HG03457 (cell line): ENCODE measurements at regions not wholly inside any gene's neighbourhood (a gene's known extent, or its start where the extent isn't known, plus 50 kb on each side); places are given as distances from the start of the nearest gene placed in this dataset.

ENCODE experiments used
- ATAC-seq: cut with Tn5 transposase; IDR thresholded peaks from one replicate; pipeline ENCODE4 v1.9.1; 2021; ENCODE audit warnings: moderate number of reproducible peaks; ENCODE audit not compliant: unreplicated experiment

DNA sequence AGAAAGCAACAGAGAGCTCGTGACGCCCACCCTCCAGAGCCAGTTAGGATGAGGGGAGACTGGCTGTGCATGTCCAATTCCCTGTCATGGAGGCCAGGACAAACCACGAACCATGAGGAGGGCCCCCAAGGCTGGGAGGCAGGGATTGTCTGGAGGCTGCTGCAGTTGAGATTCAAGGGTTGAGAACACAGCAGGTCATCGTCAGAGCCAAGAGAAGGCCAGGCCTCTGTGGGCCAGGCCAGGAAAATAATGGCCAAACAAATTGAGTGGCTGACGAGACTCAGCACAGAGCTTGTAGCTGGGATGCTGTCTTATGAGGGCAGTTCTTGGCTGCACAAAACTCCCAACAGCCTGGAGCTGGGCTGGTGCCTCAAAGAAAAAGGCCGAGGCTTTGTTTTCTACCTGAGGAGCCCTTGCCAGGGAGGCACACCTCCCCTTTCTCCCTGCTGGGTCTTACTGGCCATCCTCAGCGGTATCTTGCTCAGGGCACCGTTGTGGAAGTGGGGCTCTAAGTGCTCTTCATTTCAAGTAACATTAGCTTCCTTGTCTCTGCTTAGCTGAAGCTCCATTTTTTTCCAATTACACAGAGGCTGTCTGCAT, 665.9 kb downstream of the BCL11B start:
- ATAC-seq, result no peak

DNA sequence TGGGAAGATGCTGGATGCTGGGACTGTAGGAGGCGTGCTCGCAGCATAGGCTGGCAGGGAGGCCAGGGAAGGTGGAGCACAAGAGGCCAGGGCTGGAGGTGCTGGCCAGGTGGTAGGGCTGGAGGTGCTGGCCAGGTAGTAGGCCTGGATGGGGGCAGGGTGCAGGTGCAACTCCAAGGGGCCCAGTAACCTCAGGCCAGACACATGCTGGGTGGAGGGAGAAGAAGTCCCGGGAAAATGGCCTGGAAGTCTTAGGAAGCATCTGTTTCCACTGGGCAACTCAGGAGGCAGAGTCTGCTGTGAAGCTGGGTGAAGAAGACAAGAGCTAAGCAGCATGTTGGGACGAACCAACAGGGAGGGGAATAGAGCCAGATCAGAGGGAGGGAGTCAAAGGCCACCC, 665.2 kb downstream of the BCL11B start:
- ATAC-seq, result no peak

DNA sequence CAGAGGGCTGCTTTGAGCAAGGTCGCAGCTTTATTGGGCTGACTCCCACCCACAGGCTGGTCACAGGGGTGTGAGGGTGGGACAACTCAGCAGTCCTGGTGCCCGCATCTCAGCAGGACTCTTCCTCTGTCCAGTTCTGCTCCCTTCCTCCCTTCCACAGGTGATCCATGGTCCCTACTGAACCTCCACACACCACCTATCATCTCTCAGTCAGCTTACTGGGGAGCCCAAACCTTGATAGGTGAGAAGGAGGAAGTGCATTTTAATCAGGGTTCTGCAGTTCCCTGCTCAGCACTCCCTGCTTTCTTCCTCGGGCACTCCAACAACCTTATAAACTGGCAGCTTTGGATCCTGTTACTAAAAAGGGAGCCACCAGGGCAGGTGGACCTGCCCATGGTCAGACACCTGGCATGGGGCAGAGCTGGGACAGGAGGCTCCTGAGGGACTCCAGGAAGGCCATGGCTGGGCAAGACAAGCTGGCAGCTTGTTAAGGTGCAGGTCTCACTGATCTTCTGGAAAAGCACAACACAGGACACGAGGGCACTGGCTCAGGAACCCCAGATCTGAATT, 664.6 kb downstream of the BCL11B start:
- no peak for ATAC-seq

DNA sequence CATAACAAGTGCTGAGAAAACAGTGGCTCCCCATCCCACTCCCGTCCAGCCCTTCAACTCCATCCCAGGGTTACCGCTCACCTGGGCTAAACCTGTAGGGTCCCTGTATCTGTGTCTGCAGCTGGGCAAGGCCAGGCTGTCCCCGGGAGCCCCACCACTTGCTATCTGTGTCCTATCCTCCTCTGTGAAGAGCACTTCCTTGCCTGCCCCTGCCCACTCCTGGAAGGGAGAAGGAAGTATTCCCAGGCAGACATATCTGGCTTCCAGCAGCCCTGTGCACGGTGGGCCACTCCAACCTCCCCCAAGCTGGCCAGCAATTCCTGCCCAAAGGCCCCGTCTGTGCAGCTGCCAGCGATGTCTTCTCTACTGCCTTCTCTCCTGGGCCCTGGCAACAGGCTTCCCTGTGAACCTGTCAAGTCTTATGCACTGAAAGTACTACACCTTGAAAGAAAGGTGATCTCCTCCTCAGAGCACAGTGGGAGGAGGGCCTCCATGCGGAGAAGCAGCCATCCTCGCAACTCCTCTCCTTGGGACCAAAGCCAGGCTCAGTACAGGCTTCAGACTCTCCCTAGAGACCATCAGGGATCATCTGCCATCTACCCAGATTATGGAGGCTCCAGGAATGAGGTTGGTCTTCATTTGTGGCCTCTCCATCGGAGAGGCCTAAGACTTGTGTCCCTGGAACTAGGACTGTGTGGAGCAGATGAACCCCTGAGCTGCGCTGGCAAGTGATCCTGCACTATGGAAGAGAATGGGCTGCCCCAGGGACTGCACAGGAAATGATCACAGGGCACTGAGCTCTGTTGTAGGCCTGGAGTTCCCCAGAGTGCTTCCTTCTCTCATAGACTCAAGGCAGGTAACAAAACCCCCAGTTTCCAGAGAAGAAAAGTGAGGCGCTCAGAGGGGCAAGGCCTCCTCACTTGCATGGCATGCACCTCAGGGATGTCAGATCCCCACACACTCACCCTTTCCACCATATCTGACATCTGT, 663.6 kb downstream of the BCL11B start:
- no peak for ATAC-seq

DNA sequence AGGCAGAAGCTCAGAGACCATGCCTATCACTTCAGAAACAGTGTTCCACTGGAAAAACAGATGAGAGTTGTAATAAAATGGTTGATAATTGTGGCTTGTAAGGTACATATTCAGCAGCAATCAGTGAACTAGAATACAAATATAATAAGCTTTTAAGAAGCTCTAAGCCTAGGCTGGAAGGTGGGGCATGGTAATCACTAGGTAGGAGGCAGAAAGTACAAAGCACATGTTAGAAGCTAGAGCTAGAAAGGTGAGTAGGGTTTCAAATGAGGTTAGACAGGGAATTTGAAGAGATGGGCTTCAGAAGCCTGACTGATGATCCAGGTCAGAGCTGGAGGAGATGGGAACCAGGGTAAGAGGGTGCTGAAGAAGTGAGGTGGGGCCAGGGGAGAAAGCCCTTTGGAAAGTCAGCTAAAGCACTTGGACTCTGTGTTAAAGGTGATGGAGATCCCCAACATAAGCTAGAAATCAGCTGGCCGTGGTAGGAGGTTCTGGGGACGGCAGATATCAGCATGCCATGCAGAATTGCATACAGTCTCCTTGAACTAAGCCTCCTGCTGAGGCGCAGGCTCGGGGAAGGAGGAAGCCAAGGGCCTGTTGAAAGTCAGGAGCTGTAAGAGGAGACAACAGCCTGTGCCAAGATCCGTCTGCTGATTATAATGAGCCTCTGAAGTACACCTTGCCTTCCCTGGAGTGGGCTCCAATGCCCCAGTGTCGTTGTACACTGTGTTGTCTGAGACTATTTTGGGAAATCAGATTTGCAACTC, 659.4 kb downstream of the BCL11B start:
- no peak for ATAC-seq

DNA sequence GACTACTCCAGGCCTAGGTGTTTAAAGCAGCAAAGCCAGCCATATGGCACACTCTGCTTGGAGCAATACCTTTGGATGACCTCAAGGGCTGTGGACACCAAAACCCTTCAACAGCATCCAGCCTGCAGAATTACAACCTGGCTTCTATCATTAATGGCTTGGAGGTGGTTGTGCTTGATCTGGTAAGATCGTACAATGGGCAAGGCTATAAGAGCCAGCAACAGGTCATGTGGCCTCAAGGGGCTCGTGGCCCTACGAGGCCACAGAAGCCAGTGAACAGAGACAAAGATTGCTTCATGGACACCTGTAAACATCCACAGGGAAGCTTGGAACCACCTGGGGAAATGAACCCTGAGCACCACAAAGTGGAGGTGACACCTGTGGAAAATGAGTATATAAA, 657.3 kb downstream of the BCL11B start:
- no peak for ATAC-seq

DNA sequence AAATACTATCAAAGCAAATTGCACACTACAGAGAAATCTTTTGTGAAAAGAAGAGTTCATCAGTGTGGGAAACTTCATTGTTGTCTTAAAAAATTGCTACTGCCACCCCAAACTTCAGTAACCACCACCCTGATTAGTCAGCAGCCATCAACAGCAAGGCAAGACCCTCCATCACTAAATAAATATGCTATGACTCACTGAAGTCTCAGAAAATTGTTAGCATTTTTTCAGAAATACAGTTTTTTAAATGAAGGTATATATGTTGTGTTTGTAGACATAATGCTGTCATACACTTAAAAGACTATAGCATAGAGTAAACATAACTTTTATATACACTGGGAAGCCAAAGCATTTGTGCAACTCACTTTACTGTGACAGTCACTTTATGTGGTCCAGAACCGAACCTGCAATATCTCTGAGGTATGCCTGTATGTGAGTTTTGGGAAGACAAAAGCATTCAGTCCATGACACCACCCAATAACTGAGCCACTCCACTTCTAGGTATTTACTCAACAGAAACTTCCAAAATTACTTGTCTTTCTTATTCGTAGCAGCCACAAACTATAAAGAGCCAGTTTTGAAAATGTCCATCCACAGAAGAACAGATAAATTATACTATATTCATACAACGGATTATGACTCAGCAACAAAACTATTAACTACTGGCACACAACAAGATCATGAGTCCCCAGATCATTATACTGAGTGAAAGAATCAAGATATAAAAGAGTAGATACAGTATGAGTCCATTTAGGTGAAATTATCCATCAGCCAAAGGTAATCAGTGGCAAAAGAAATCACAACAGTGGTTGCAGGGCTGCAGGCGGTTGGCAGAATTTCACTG, 649.6 kb downstream of the BCL11B start:
- ATAC-seq, result no peak

DNA sequence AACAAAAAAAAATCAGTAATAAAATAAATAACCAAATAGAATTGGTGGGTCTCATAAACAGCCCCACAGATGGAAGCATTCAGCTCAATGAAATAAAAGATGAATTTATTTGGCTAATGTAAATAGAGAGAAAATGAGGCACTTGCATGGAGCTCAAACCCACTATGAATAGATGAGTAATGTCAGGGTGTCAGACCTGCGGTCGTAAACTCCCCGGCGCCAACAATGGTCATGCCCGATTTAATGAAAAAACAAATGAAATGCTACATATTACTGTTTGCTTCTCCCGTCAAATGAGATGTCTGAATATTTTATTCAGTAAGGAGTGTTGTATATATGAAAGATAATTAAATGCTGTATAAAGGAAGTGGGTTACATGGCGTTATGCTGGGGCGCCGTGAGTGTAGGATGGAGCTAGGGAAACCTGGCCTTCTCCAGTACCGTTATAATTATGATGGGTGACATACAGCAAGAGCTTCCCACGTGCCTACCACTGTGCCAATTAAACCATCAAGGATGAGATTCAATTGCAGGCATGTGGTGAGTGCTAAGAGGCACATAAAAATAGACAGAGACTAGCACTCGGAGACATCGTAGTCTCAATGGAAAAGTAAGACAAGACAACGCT, 648.1 kb downstream of the BCL11B start:
- ATAC-seq, result no peak

DNA sequence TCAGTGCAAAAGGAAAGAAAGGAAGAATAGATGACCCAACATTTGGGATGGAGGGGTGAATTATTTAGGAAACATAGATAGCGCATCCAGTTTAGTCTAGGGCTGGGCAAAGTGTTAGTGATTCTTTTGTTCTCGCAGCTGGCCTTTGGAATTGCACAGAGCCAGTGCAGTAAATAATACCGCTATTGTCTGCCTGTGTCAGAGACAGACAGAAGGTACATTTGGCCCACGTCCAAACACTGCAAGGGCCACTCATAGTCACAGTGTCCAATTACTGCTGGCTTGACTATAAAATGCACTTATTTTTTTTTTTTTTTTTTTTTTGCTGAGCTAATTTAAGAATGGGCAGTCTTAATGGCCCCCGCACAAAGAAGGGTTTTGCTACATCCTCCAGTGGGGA, 638.6 kb downstream of the BCL11B start:
- ATAC-seq, result no peak

DNA sequence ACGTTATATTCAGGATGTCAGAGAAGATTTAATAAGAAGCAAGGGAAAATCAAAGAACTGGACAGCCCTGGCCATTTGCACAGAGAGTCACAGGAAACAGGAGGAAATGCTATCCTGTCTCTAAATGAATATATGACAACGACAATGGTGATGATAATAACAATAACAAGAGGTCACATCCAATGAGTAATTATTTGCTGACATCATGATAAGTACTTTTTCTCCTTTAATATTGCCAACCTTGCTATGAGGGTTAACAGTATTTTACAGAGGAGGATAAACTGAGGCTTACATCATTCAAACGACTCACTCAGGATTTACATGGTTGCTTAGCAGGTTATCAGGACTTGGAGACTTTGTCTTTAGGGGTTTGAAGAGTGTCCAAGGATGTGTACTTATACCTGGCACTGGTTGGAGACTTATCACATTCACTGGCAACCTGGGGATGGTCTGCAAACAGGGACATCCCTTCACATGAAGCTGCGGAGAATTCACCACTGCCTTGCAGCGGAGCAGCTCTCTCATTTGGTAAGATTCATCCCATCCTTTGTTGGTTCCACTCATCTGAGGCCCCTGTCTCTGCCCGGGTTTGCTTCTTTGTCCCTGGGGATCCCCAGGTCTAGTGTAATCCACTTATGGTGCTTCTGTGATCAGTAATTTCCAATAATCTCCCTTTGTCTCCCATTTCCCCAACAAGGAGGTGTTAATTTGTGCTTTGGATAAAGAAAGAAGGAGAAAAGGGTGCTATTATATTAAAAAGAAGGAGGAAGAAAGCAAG, 637.8 kb downstream of the BCL11B start:
- no peak for ATAC-seq

DNA sequence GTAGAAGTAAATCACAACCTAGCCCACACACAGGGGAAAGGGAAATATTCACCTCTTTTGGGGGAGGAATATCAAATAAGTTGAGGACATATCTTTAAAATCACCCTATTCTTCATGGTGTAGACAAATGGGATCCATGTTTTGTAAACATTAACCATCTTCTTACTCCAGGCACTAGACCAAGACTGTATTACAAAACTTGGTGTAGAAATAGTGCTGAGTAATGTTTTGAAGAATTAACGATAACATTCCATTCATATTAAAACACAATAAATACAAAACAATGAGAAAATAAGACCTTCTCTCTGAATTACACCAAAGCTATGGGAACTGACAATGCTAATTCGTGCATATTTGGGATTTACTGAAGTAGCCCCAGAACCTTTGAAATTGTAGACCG, 633.6 kb downstream of the BCL11B start:
- no peak for ATAC-seq

DNA sequence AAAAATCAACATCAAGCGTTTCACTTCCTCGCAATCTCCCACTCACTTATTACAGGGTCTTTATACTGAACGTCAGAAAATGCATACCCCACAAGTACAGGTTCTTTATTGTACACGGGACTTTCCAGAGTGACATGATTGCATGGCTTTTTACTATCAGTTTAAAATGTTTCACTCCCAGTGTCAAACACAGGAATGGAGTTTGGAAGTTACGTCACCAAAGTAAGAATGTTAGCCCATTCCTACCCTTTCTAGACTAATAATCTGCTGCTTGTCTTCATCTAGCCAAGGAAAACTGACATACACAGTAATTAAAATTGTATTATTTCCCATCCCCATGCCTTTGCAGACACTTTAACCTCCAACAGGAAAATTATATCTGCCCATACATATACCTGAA, 624.2 kb downstream of the BCL11B start:
- no peak for ATAC-seq

DNA sequence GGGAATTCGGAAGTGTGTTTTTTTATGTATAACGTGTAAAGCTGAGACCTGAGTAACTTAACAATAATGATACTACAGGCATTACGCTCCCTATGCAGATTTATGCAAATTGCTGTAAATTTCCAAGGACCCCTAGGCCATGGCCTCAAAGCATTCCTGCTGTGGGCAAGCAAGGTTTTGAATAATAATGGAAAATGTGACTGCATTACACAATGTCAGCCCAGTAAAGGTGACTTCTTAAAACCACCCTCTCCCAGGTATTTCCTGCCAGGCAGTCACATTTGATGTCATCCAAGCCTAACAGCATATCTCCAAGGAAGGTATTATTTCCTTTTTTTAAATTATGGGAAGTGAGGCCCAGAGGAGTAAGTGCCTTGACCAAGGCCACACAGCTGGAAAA, 621.0 kb downstream of the BCL11B start:
- ATAC-seq, result no peak

DNA sequence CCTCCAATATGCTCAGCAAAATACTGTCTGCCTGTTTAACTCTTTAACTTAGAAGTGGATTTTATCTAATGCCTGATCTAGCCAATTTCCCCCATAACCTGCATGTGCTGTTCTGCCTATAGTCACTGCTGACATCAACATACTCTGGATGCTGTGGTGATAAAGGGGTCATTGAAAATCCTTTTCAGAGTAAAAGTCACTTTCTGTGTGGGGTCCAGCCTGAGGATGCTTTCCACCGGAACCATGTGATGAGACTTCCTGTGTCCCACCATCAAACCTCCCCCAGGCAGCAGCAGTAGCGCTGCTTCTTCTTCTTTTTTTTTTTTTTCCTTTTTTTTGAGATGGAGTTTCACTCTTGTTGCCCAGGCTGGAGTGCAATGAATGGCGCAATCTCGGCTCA, 607.0 kb downstream of the BCL11B start:
- ATAC-seq, result no peak

DNA sequence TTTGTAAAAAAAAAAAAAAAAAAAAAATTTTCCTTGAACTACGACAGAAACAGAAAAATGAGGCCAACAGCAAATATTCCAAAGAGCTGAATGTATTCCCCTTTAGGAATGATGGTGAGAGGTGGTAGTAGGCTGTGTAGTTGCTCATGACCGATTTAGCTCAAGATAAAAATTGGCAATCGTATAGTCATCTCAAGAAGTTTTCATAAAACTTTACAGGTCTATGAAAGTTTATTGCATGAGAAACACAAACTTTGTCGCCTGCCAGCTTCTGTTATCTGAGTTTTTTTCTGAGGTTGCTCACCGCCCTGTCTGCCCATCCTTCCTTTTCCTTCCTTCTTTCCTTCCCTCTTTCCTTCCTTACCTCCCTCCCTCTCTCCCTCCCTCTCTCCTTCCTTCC, 605.5 kb downstream of the BCL11B start:
- no peak for ATAC-seq

DNA sequence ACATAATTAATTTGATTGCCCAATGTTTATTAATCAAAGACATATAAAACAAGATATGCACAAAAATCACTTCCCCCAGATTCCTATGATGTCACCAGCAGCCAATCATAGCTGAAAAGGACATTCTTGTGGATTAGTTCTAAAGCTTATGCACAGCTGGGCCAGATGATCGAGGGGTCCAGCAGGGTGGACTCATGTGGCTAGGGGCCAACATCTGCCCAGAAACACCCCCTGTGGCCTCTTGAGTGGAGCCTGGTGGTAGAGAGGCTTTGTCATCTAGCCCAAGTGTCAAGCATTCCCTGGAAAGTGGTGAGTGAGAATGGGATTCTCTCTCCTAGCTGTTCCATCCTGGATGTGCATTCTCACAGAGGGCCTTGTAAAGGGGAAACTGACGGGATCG, 590.0 kb downstream of the BCL11B start:
- no peak for ATAC-seq

DNA sequence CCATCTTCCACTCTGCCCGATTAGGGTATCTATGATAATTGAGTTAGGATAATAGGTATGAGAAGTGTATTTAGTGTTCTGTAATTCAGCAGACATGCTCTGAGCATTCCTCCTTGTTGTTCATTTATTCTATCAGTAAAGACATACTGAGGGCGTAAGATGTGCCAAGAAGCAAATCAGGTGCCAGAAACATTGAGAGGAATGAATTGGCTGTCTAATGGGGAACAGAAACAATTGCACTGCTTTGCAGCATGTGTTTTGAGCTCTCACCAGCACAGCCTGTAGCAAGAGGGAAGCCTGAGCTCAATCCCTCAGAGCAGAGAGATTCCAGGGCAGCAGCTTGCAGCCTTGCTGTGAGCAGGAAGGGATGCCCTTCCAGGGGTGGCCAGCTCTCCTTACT, 589.3 kb downstream of the BCL11B start:
- no peak for ATAC-seq

DNA sequence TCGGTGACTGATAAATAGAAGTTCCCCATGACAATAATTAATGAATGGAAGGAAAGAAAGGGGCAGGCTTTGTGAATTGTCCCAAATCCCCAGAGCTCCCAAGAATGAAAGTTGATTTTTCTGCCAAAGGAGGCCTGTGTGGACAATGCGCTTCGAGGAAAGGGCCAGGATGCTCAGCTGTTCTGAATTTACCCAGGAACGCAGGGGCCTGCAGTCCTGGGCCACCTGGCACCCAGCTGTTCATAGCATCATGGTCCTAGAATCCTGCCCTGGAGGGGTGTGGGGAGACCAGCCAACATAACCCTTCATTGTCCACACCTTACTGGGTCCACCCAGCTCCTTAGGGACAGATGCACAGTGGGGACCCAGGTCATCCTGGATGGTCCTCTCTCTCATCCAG, 587.5 kb downstream of the BCL11B start:
- no peak for ATAC-seq

DNA sequence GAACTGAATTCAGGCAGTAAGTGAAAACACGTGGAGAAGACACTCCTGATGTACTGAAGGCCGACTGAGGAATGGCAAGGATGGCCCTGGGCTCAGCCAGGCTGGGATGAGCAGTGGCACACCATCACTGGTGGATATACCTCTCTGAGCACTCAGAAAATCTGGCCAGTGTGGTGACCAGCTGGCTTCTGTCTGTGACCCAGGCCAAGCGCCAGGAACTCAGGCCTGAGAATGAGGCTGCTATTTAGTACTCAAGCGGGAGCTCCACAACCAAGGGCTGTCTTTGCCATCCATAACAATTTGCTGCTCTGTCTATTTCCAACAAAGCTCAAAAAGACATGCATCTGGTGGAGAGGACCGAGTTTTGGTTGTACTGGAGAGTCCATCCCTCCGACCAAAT, 586.3 kb downstream of the BCL11B start:
- no peak for ATAC-seq
